ENCODE measurements at regions not wholly inside any gene's neighbourhood (a gene's known extent, or its start where the extent isn't known, plus 50 kb on each side); places are given as distances from the start of the nearest gene placed in this dataset.

DNA sequence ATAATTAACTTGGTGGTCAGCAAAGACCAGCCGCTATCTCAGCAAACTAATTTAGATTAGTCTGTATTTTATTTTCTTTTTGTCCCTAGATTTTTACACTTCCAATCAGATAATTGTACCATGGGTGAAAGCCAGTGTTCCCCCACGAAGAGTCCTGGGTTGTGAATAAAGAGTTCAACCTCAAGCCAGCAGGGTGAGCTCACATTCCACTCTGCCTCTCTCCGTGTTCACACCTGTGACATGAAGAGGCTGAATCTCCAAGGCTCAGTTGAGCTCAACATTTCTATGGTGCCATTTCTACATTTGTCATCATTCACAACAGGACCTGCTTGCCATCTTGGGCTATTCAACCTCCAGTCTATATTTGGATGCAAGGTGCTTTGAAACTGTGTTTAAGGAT is 771.5 kb downstream of the GALR1 start:
- DNase-seq (ENCODE audit: extremely low read depth in 1 of 2, low read depth in 1 of 2): no peak

DNA sequence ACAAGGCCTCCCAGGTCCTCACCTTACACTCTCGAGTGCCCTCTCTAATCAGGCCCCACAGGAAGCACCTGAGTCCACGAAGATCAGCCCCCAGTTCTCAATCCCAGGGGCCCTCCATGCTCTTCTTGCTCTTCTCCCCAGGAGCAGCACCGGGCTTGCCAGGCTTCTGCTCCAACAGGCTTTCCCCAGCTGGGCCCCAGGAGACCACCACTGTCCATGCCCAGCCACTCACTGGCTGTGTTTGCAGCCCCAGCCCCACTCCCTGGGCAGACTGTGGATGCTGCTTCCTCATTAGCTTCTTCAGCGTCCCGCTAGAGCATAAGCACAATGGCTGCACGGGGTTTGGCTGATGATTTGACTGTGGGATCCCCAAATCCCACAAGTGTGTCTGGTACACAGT is 781.9 kb downstream of the GALR1 start:
- no peak for DNase-seq (ENCODE audit: extremely low read depth in 1 of 2, low read depth in 1 of 2)

DNA sequence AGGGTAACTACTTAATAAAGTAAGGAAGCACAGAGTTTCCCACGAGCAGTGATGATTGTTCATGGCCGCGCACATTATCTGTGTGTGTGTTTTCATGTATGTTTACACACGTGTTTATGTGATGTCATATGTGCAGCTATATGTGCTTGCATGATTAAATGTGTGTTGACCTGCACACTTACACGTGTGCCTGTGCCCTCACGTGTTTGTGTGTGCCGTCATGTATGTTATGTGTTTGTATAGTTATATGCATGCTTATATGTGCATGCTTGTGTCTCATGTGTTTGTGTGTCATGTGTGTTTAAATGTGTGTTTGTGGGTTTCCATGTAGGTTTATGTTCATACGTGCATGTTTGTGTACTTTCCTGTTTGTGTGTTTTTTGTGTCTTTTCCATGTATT is 782.3 kb downstream of the GALR1 start:
- DNase-seq (ENCODE audit: extremely low read depth in 1 of 2, low read depth in 1 of 2): no peak

DNA sequence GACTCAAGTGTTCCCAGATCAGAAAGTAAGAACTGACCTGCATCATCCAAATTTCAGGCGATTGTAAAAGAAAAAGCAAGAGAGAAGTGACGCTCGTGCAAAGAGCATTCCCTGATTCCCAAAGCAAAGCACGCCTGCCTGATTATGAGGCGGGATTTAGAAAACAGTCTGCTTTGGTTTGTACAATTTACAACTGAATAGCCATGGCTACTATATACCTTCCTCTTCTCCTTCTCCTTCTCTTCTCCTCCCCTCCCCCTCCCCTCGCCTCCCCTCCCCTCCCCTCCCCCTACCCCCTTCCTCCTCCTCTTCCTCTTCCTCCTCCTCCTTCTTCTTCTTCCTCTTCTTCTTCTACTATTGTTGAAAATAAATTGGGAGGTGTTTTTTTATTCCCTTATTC is 782.9 kb downstream of the GALR1 start:
- DNase-seq (ENCODE audit: extremely low read depth in 1 of 2, low read depth in 1 of 2): no peak

DNA sequence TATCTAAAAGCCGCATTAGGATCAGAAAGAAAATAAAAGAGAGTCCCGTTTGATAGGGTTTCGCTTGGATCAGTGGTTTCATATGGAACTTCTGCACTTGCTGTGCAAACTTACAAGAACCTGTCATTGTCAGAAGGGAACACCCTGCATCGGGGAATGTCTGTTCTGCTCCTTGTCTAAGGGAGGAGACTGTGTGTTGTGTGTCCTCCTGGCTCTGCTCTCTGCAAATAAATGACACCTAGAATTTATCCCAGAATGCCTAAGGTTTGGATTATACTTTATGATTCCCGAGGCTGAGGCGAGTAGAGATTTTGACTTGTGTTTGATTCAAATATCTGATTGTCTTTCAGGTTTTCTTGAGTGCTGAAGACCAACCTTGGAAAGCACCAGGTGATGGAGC is 785.1 kb downstream of the GALR1 start:
- no peak for DNase-seq (ENCODE audit: extremely low read depth in 1 of 2, low read depth in 1 of 2)

DNA sequence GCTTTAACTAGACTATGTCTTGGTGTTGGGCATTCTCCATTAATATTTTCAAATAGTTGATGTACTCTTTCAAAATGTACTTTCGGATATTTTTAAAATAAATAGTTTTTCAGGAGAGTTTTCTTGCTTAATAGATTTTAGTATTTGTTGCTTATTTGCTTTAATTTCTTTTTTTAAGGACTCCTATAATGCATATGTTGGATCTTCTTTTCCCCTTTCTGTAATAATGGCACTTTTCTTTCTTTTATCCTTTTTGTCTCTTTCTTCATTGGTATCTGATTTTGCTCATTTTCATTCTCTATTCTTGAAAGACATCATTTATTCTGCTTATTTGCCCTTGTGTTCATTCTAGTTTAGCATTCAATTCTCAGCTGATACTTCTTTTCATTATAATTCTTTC is 791.6 kb downstream of the GALR1 start:
- no peak for DNase-seq (ENCODE audit: extremely low read depth in 1 of 2, low read depth in 1 of 2)

DNA sequence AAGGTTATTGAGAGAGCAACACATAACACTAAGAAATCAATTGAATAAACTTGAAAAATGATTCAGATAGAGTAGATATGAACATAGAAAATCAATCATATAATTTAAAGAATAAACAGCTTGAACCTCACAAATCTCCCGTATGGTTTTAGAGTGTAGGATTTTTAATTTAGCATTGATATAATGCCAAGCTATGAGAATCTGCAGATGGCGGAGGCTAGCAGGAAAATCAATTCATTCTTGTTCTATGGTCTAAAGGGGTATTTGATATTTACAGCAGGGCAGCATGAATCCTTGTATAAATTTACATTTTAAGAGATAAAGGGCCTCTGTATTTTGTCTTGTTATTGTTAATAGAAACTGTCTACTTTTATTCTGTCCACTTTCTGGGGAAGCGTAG is 797.0 kb downstream of the GALR1 start:
- DNase-seq (ENCODE audit: extremely low read depth in 1 of 2, low read depth in 1 of 2): no peak

DNA sequence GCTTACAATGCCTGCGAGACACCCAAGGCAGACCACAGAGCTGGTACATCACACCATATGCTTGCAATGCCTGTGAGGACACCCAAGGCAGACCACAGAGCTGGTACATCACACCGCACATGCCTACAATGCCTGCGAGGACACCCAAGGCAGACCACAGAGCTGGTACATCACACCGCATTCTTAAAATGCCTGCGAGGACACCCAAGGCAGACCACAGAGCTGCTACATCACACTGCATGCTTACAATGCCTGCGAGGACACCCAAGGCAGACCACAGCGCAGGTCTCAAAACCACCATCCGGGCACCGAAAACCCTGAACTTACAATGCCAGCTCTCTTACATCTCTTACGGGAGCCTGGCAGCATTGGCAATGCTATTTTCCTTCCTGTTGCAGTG is 799.6 kb downstream of the GALR1 start:
- no peak for DNase-seq (ENCODE audit: extremely low read depth in 1 of 2, low read depth in 1 of 2)

DNA sequence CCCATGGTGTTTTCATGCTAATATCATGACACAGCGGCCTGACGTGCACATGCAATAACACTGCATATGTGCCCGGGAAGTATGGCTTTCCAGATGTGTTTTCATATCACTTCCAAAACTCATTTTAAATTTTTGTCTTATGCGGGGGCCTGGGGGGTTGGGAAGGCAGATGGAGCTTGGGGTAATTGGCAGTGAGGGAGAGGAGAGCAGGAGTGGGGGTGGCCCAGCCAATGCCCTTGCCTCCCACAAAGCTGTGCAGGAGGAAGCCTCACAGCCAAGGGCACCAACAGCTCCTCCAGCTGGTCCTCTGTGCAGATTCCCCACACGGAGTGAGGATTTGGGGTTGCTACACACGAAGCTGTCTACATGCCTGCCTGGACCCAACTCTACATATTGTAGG is 805.2 kb downstream of the GALR1 start:
- no peak for DNase-seq (ENCODE audit: extremely low read depth in 1 of 2, low read depth in 1 of 2)

DNA sequence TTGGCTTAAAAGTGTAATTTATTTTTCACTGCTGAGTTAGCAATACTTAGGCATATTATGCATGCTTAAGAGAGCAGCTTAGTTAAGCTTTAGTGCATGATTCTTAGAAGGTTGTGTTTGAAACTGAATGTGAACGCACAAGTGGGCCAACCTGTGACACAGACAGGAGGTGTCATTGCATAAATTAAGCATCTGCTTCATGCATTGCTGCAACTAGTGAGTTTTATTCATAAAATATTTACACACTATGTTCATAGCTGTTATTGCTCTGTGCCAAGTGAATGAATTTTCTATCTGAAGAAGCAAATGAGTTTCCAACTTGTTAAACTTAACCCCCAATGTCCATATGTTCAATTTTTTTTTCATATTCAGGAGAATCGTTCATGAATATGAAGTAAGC is 806.4 kb downstream of the GALR1 start:
- no peak for DNase-seq (ENCODE audit: extremely low read depth in 1 of 2, low read depth in 1 of 2)

DNA sequence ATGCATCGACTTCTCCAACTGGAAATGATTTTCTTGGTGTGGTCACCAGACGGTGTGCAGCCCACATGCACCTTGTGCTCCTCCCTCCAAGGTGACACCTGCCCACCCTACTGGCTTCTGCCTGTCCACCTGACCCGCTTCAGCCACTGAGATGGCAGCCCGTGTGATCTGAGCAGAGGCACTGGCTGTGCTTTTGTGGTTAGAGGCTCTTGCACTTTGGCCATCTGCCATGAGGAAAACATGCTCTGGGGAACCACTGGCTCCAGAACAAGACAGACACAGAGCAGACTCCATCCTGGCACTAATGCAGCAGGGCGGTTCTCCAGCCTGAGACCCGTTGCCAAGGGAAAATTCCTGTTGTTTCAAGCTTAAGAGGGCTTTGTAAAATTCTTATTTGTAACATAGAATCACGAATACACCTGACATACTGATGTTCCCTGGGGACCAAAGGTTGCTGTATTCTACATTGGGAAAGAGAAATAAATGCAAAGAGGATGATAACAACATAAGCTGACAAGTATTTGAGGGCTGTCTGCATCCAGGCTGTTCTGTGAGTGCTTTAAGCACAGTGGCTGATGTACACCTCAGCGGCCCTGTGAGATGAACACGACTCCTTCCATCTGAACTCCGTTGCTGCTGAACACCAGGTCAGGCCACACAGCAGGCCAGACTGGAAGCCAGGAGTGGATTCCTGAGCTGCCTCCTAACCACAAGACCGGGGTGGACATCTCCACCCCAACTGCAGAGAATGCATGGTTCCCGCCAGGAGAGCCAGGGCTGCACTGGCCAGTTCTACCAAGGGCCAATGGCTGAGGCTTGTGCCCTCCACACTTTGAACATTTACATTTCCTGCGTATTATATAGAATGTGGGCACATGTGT is 820.4 kb downstream of the GALR1 start:
- DNase-seq (ENCODE audit: extremely low read depth in 1 of 2, low read depth in 1 of 2): no peak

DNA sequence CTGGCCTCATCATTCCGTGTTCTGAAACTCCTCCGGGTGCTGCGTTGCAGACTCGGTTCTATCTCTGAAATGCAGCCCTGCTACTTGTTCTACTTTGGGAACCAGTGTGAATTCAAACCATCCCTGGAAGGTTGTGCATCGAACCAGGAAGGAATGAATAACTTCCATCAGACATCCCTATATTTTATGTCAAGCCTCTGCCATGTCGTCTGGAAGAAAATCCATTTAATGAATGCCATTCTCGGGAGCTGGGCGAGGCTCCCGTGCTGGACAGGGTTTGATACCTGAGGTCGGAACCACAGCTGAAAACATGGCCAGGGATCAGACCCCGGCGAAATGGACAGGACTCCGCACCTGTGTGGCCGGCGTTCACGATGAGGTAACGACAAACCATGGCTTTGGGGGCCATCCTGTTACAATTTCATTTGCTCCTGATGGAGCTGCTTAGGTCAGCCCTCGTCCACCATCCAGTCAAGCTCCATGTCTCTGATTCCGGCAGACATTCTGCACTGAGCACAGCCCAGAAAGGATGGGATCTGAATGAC is 821.6 kb downstream of the GALR1 start:
- DNase-seq (ENCODE audit: extremely low read depth in 1 of 2, low read depth in 1 of 2): no peak

DNA sequence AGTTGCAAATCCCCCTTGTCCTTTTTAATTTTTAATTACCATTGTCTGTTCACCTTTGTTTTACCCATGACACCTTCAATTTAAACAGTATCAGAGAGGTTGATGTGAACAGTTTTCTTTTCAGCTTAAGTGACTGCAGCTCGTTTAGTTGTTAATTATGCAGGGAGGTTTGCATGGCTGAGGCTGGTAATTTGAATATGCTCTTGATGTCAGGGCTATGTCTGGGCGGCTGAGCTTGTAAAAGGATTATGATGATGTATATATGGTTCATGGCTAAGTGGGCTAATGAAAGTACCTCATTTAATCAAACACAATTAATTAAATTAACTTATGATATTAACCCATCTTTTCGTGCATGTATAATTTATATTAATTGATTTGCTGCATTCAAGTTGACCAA is 822.1 kb downstream of the GALR1 start:
- no peak for DNase-seq (ENCODE audit: extremely low read depth in 1 of 2, low read depth in 1 of 2)

DNA sequence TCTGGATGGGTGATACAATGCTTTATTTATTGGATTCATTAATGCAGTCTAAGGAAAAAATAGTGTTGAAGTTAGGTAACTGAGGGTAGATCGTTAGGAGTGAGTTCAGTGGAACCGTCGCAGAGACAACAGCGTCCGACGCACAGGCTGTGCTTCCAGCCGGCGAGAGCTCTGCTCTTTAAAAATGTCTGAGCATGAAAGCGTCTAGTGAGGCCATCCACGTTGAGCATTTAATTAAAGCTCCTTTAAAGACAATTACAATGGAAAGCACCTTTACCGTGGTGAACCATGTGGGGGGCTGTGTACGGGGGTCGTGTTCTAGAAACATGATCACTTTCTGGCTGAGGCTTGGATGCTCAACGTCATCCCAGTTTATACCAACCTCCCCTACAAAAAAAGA is 822.7 kb downstream of the GALR1 start:
- no peak for DNase-seq (ENCODE audit: extremely low read depth in 1 of 2, low read depth in 1 of 2)

DNA sequence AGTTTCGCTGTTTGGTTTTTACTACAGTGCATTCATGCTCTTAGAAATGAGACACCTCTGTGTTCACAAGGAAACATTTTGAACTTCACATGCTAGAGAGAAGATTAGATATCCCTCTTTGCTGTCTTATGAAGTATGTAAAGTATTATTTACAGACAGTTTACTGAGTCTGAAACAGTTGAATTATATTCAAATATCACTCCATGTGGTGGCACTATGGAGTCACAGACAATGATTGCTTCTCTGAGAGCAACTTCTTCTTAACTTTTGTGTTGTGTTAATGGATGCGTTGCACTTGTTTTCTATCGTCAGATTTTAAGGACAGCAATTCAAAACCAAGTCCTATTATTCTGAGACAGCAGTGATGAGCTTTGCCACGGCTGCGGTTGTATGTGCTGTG is 823.6 kb downstream of the GALR1 start:
- DNase-seq (ENCODE audit: extremely low read depth in 1 of 2, low read depth in 1 of 2): no peak

DNA sequence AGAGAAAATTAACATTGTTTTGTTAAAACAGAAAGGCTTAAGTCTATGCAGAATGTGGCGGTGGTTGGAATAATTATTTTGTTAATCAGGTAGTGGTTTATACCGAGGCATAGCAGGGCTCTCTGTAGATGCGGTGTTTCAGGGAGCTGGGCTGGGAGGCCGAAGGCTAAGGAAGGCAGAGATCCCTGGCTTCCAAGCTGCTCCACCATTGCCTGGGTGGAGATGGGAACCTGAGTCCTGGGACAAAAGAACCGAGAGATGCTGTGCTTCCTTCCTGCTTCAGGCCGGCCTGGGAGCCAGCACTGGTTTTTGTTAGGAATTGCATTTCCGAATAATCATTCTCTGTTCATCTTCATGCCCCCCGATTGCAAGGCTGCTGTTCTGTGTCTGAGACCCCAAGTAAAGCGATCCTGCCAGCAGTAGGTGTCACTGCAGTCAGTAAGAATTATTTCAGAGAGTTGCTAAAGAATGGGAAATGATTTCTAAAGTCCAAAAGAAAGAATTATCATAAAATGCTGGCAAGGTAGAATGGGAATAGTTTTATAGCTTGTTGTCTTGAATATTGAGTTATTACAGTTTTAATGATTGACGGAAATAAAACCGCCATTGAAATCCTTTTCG is 824.9 kb downstream of the GALR1 start:
- no peak for DNase-seq (ENCODE audit: extremely low read depth in 1 of 2, low read depth in 1 of 2)

DNA sequence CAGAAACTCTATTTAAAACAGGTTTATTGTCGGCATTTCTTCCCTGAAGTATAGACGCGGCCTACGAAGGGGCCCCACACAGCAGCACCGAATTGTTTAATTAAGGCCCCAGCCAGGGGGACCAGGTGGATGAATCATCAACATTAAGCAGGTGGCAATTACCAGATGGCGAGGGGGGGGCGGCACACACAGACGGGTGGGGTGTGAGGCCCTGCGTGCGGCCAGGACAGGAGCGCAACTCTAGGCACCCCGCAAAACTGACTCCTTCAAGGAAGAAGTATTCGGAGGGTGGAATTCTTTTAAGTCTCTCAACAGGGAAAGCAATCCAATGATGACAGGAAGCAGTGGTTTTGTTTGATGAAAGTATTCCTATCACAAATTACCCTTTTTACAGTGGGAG is 830.4 kb downstream of the GALR1 start:
- no peak for DNase-seq (ENCODE audit: extremely low read depth in 1 of 2, low read depth in 1 of 2)

DNA sequence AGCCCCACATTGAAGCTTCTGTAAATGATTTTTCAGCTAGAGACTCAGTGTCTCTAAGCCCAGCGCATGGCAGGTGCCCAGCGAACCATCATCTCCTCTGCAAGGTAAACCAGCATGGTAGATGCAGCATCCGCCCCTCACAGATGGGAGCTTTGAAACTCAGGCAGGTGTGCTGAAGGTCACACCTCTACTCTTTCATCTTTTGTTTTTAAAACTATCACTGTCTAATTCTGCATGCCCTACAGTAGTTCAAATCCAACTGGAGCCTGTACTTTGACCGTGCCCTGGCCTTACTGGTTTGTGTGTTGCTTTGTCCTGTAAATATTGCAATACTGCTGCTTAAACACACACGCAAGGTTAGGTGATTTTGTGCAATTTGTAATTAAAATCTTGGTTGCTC is 831.1 kb downstream of the GALR1 start:
- DNase-seq (ENCODE audit: extremely low read depth in 1 of 2, low read depth in 1 of 2): no peak

DNA sequence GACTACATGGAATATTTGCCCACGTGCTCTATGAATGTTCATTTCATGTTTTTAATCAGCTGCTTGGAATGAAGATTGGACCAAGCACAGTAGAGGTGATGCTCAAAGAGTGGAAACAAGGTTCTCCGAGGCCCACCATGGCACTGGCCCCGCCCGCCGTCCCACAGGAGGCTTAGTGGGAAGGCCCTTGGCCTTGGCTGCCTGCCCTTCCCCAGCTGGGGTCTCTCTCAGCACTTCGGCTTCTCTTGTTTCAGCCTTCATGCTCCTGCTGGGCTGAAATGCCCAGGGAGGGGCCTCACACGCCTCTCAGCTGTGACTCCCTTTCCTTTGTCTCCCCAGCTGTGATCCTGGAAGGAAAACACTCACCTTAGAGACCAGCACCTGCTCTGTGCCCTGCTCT is 833.2 kb downstream of the GALR1 start:
- no peak for DNase-seq (ENCODE audit: extremely low read depth in 1 of 2, low read depth in 1 of 2)

DNA sequence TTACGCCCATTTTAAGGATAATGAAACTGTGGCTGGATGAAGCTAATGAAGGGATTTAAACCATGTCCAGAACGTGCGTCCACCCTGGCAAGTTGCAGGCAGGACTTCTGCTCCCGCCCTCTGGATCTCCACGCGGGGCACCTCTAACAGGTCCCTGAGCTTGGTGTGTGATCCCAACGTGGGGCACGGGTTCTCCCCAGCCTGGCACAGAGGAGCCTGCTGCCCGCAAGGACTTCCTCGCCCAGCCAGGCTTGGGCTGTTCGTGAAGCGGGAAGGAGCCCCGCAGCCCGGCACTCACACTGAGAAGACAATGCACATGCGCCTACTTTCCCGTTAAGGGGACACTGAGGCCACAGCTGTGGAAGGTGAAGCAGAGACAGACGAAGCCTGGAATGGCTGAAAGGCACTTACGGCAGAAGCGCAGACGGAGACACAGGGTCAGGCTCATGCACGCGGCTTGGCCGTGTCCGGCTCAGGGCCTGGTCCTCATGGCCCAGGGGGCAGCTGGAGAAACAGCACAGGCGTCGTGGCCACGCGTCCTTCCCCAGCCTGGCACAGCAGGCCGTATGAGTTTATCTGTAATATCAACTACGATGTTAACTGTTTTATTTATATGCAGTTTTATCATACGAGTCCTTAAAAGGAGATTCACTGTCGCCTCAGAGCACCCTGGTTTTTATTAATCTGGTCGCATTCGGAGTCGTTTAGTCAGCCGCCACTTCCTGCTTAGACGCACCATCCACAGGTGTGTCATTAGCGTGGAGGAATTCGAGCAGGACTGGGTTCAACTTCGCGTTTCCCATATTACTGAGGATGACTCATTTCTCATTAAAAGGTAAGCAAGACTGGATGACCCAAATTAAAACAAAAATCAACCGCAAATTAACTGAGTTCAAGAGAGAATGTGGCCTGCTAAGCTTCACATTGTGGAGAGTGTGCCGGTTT is 835.9 kb downstream of the GALR1 start:
- no peak for DNase-seq (ENCODE audit: extremely low read depth in 1 of 2, low read depth in 1 of 2)

DNA sequence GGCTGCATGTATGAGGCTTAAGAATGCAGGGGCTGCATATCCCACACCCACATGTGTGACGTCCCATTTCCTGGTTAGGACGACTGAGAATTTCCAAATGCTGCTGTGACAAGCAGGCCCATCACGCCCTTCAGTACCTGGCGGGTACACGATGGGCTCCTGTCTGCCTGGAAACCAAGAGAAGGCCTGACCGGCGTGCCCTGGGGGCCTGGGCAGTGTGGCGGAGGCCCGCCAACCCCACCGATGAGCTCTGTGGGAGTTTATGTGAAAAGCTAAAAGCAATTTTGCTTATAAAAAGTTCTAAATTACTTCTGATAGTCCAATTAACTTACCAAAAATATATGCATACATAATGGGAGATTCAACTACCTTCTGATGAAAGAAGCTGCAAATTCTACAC is 837.3 kb downstream of the GALR1 start:
- DNase-seq (ENCODE audit: extremely low read depth in 1 of 2, low read depth in 1 of 2): no peak

All from activated CD8-positive, alpha-beta memory T cell treated with anti-CD3 and anti-CD28 coated beads for 1 hour (primary cell).